Hepatocyte (in vitro differentiated cells): ENCODE measurements at regions not wholly inside any gene's neighbourhood (a gene's known extent, or its start where the extent isn't known, plus 50 kb on each side); places are given as distances from the start of the nearest gene placed in this dataset.

ENCODE experiments used
- EZH2 ChIP-seq: fragments of 200-600 bp; sonication (generic); IDR thresholded peaks from 2 replicates; pipeline ENCODE4 v1.6.1; 2016; ENCODE audit warnings: antibody characterized with exemption, mild to moderate bottlenecking, borderline replicate concordance
- EZH2phosphoT487 ChIP-seq: fragments of 200-600 bp; sonication (generic); IDR thresholded peaks from one replicate; pipeline ENCODE4 v1.6.1; 2018; ENCODE audit warnings: antibody characterized with exemption, mild to moderate bottlenecking, low read depth, moderate library complexity; ENCODE audit not compliant: unreplicated experiment, severe bottlenecking

DNA sequence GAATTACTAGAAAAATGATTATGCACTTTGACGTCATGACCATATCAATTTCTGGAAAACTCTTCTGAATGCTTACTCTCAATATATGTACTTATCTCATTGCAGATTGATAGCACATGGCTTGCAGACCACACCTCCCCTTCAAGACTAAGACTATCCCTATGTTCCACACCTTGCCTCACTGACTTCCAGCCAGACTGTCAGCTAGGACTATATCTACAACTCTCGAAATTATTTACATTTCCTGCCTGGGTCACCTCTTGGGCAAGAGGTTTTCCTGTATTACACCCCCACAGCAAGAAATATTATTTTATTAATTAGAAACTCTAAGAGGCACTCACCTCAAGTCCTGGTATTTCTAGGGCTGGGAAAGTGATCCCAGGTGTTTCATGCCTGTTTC is 236.6 kb downstream of the CYRIA start:
- no peak for TF ChIP-seq EZH2phosphoT487
- TF ChIP-seq EZH2, result no peak
